HEK293 (cell line): ENCODE measurements at regions not wholly inside any gene's neighbourhood (a gene's known extent, or its start where the extent isn't known, plus 50 kb on each side); places are given as distances from the start of the nearest gene placed in this dataset.

ENCODE experiments used
- CTCF ChIP-seq: fragments of 450-650 bp; formaldehyde crosslinking; IDR thresholded peaks from 2 replicates; pipeline ENCODE4 v1.5.1; 2016; ENCODE audit warnings: missing biosample characterization, missing genetic modification characterization
- GLI4 ChIP-seq: fragments of 450-650 bp; formaldehyde crosslinking; IDR thresholded peaks from 2 replicates; pipeline ENCODE4 v1.5.1; 2016; ENCODE audit warnings: missing biosample characterization, missing genetic modification characterization
- PBX3 ChIP-seq: sonication (generic); formaldehyde crosslinking; IDR thresholded peaks from 2 replicates; pipeline ENCODE4 v1.8.1; 2022; ENCODE audit warnings: mild to moderate bottlenecking, moderate library complexity, missing genetic modification reagents
- YY1 ChIP-seq: fragments of 450-650 bp; formaldehyde crosslinking; IDR thresholded peaks from 2 replicates; pipeline ENCODE4 v1.5.1; 2018; ENCODE audit warnings: missing biosample characterization, missing genetic modification characterization
- ZBTB11 ChIP-seq: fragments of 450-650 bp; formaldehyde crosslinking; conservative IDR thresholded peaks from 2 replicates; pipeline ENCODE4 v1.5.1; 2016; ENCODE audit warnings: low read depth, missing biosample characterization, missing genetic modification characterization
- ZBTB26 ChIP-seq: fragments of 450-650 bp; formaldehyde crosslinking; optimal IDR thresholded peaks from 2 replicates; pipeline ENCODE3; 2016; ENCODE audit warnings: missing biosample characterization, mild to moderate bottlenecking, missing genetic modification characterization
- ZBTB44 ChIP-seq: fragments of 450-650 bp; IDR thresholded peaks from 2 replicates; pipeline ENCODE4 v1.5.1; 2018; ENCODE audit warnings: missing biosample characterization, mild to moderate bottlenecking, missing genetic modification characterization
- ZNF248 ChIP-seq: fragments of 450-650 bp; formaldehyde crosslinking; IDR thresholded peaks from 2 replicates; pipeline ENCODE4 v1.5.1; 2017; ENCODE audit warnings: missing biosample characterization, missing genetic modification characterization
- ZNF324 ChIP-seq: fragments of 450-650 bp; formaldehyde crosslinking; IDR thresholded peaks from 2 replicates; pipeline ENCODE4 v1.5.1; 2016; ENCODE audit warnings: missing biosample characterization, missing genetic modification characterization
- ZNF580 ChIP-seq: fragments of 450-650 bp; formaldehyde crosslinking; IDR thresholded peaks from 2 replicates; pipeline ENCODE4 v1.5.1; 2016; ENCODE audit warnings: missing biosample characterization, missing genetic modification characterization
- ZNF621 ChIP-seq: fragments of 450-650 bp; formaldehyde crosslinking; IDR thresholded peaks from 2 replicates; pipeline ENCODE4 v1.5.1; 2017; ENCODE audit warnings: missing biosample characterization, missing genetic modification characterization
- ZNF776 ChIP-seq: fragments of 450-650 bp; formaldehyde crosslinking; IDR thresholded peaks from 2 replicates; pipeline ENCODE4 v1.5.0; 2017; ENCODE audit warnings: missing biosample characterization, missing genetic modification characterization, borderline replicate concordance

GRCh38 chr2:56811401-56811800 lies 627.6 kb downstream of the CCDC85A start:
- no peak for TF ChIP-seq CTCF (tag by site-specific recombination)
- TF ChIP-seq ZNF776 (tag by site-specific recombination): no peak
- no peak for TF ChIP-seq ZNF324 (tag by site-specific recombination)
- no peak for TF ChIP-seq PBX3
- TF ChIP-seq ZNF580 (tag by site-specific recombination): no peak
- TF ChIP-seq ZNF621: no peak
- TF ChIP-seq GLI4 (tag by site-specific recombination): no peak
- no peak for TF ChIP-seq ZBTB11
- TF ChIP-seq YY1 (tag by site-specific recombination): no peak
- no peak for TF ChIP-seq ZBTB44
- no peak for TF ChIP-seq ZNF248 (tag by site-specific recombination)
- TF ChIP-seq ZBTB26 (tag by site-specific recombination): no peak
